Amniotic stem cell (primary cell): ENCODE measurements at regions not wholly inside any gene's neighbourhood (a gene's known extent, or its start where the extent isn't known, plus 50 kb on each side); places are given as distances from the start of the nearest gene placed in this dataset.

Source experiments
- DNase-seq: peaks from one replicate; lab custom pipeline; 2025; lab: John Stamatoyannopoulos, UW

DNA sequence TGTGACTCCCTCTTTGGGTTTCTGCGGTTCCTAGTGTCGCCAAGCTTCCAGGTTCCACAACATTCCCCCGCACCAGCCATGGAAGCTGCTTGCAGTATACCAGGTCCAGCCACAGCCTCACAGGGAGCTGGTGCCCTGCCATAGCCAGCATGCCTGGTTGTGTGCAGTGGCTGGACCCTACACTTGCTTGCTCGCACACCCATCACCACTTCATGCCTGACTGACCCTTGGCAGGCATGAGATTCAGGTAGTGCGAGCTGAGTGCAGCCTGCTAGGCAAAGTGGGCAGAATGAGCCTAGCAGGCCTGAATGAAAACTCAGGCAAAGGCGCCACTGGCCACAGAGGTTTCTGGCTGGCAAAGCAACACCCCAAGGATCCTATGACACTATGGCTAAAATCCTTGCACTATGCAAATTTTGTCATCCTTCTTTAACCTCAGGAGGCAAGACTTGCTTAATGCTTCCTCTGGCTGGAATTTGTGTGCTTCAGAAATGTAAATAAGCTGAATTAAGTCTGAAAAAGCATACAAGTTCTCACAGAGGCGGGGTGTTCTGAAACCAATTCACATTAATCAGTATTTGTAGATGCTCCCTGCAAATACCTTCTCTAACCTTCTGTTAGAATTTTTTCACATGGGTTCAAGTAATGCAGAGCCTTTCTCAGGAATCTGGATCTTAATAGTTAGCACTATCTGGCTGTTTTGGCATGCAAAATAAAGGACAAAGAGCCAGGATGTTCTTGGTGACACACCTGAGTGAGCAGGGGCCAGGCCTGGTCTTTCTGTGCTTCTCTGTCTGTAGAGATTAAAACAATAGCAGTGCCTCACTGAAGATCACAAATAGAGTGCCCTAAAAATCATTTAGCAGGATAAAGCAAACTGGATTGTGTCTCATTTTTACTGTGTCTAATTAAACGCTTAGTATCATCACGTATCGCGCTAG lies 256.9 kb downstream of the GPATCH2 start:
- no peak for DNase-seq

DNA sequence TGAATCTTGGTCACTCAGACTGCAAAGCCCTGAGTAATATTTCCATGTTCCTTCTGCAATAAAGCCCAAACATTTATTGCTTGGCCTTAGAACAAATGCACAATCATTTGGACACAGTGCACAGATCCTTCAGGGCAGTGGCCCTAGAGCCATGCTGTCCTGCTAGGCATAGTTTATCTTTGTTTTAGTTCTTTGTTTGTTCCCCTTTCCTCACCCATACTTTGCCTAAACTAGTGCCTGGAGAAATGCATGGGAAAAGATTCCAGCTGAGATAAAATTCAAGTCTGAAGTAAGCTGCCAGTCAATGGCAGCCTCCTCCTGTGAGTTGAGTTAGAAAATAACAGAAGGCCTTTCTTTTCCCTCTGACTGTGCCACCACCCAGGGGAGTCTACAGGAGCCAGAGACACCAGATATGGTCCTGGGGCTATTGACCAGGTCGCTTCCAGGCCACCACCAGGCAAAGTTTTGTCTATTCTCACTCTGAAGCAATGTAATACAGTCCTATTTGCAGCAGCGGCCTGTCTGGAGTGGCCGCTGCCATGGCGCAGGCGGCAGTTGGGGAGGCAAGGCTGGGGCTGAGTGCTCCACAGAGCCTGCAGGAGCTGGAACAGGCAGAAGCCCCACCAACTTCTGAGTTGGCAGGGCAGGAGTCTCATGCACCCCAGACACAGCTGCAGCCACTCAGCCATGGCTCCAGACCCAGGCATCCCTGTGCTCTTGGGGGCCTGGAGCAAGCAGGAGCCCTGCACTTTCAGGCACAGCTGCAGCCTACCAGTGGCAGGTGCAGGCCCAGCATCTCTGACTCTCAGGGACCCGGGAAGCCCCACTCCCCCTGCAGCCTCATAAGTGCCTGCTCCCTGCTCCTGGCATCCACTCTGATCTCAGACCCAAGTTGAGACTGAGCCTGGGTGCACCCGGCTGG lies 258.6 kb downstream of the GPATCH2 start:
- no peak for DNase-seq

DNA sequence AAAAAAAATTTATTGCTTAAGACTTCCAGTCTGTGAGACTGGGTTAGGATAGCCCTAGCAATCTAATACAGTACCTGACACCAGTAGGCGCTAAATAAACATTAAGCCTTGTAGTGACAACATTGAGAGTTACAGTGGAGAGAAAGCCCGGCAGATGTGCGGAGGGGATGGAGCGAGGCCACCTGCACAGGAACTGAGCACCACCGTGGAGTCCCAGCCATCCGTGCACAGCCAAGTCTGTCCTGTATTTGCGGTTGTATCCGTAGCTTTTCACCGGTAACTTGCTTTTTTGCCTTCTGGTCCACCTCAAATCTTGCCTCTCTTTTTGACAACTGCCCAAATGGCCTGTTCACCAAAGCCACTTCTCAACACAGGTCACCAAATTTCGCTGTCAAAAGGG lies 260.1 kb downstream of the GPATCH2 start:
- no peak for DNase-seq

DNA sequence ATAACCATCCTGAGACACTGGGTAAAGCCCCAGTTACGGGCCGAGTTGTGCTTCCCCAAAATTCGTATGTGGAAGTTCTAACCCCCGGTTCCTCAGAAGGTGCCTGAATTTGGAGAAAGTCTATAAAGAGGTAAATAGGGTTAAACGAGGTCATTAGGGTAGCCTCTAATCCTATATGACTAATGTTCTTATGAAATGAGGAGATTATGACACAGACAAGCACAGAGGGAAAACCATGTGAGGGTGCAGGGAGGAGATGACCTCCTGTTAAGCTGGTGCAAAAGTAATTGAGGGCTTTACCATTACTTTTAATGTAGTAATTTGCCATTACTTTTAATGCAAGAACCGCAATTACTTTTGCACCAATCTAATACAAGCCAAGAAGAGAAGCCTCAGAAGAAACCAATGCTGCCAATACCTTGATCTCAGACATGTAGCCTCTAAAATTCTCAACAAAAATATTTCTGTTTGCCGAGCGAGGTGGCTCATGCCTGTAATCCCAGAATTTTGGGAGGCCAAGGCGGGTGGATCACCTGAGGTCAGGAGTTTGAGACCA lies 260.8 kb downstream of the GPATCH2 start:
- DNase-seq: no peak

DNA sequence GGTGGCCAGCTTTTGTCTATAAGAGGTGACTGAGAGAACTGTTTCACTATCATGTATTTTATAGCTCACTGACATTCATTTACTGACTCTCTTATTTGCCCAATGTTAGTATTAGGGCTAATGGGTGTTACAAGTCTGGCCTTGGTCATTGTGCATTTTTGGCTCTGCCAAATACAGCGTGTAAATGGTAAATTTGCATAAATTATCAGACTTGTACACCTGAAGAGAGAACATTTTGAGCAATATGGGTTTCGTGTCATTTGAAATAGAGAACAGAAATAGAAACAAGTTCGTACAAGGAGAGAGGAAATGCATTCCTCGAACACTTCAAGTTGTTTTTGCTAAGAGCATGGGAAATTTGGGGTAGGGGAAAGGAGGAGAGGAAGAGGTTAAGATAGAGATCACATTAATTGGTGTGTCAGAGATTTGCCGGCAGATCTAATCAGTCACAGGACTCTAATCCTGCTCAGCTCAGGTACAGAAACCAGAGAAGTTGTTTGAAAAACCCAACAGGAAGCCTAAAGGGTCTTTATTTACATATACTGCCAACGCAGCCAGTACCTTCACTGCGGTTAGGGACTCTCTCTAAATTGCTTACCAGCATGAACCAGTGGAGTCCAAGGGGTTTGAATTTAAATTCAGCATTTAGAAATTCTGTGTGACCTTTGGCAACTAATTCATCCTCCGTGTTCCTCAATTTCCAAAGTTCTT lies 261.5 kb downstream of the GPATCH2 start:
- no peak for DNase-seq

DNA sequence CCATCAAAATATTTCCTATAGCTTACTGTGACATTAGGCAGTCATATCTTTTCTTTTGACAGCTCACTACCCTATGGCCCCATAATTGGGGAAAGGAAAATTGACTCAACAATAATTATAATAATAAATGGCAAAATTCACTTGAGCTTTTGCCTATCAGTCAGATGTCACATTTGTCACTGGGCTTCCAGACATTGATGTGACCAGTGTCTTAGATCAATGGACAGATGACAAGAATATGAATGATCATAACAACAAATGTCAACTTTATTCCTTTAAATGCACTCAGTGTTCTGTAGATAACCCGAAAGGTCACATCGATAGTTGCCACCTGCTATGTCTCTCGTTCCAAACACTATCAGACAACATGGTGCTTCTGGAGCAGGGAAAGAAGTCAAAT lies 266.7 kb downstream of the GPATCH2 start:
- no peak for DNase-seq

DNA sequence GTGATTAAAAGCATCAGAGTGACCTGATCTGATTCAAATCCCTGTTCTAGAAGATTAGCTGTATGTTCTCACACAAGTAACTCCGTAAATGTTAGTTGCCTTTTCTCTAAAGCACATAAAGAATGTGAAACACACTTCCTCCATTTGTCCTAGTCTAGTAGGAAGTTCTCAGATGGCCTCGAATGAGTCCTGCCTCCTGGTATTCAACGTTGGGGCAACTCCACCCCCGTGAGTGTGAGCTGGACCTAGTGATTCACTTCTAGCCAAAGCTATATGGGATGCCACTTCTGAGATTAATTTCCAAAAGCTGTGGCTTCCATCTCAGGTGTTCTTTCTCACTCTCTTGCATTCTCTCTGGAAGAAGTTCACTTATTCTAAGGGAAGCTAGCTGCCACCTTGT lies 267.6 kb downstream of the GPATCH2 start:
- DNase-seq: no peak

DNA sequence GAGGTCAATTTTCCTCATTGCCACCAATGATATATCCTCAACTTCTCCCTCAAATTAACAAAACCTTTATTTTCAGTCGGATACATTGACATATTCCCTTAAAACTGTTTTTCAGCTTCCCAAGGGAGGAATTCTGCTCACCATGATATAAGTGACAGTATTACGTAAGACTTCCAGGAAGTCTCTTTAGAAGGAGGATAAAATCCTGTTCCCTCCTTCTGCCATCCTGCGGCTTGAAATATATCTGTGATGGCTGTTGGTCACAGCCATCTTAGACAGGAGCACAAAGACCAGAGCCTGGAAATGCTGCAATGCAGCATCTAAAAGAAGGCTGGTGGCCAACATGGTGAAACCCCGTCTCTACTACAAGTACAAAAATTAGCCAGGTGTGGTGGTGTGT lies 270.4 kb downstream of the GPATCH2 start:
- DNase-seq: no peak

DNA sequence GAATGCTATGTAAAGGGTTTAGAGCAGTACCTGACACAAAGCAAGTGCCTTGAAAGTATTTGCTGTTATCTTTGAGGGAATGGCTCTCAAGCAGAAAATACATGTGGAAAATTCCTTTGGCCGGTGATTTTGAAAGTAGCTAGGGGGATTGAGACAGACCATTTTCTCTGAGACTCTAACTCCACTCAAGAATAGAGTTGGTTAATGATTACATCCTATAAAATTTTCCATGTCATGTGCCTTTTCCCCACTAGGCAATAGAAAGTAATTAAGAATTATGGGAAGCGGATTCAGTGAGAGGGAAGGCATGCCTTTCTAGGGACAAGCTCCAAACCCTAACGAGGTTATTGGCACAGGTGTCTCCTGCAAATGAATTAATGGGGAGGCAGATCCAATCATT lies 276.0 kb downstream of the GPATCH2 start:
- no peak for DNase-seq

DNA sequence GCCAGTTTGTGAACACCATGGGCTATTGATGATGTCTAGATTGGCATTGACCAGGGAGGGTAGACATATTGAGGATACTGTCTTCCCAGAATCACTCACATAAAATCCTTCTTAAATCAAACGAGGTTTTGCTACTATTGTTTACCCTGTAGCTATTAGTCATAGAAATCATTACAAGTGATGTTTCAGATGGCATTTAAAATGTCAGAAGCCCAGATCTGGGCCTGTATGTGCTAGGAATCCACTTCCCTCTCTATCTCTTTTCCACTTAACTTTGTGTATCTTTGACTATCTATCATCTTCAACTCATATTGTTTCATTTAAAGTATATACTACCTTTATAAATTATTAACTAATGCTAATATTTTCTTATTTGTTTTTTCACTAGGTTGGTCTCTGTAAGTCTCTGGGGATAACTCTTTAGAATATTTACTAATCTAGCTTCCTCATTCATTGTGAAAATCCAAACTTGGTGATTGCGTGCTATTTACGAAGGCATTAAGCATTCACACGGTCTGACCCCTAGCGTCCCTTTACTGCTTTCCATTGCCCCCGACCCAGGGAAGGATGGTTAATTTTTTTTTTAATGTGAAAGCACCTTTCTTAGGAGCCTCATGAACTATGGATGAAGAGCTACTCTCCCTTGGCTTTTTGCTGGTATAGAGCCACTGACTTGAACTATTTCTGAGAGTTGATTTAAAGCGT lies 281.8 kb downstream of the GPATCH2 start:
- DNase-seq: no peak

DNA sequence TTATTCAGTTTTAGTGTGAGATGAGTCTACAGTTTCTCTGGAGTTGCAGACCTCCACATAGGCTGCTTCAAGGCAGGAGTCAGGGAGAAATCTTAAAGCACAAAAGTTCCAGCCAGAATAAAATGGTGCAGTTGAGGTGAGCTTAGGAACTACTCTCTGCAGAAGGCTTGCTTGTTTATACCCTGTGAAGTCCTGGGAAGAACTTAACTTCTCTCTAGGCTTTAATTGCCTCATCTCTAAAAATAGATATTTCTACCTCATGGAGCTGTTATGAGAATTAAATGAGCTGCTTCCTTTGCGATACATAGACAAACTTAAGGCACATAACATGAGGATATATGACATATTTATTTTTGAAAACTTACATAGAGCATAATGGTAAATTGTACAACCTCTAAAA lies 286.2 kb downstream of the GPATCH2 start:
- no peak for DNase-seq

DNA sequence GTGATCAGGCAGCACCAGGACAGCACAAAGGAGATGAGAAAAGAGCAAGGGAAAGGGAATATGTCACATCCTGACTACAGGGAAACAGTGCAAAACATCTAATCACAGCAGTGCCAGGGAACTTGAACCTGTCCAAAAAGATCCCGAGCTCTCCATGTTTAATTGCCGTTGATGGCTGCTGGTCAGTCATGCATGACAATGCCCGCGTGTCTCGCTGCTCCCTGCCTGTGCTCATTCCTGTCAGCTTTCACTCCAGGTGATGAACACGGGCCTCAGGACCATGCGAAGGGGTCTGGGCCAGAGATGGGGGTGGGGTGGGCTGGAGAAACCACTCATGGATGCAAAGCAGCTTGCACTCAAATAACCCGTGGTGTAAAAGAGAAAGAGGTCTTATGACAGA lies 287.0 kb downstream of the GPATCH2 start:
- DNase-seq: no peak

DNA sequence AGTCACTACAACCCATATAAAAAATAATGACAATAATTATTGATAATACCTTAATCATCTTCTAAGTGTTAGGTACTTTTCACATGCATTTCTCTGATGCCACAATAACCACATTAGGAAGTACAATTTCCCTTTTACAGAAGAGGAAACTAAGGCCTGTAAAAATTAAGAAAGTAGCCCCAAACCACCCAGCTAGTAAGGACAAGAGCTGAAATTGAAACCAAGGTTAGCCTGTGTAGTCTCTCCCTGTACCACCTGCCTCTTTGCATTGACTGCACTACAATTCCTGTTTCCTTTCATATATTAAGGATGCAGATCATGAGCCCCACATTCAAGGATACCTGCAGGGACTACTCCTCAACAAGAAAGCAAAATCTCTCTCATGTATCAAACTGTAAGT lies 288.8 kb downstream of the GPATCH2 start:
- DNase-seq: no peak

DNA sequence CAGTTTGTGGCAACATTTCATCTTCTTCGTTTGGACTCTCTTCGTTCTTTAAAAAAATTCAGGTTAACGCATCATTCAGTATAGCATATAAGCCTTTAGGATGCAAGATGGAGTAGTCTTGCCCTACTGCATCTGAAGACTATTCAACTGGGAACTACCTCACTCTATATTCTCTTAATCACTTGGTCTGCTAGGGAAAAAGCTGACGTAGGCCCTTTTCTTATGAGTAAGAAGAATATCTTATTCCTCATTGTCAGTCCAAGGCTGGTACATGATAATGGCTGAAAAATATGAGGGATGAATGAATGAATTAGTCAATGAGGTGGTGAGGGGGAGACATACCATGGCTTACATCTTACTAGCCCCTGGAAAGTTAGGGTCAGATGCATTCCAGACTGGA lies 294.2 kb downstream of the GPATCH2 start:
- no peak for DNase-seq

DNA sequence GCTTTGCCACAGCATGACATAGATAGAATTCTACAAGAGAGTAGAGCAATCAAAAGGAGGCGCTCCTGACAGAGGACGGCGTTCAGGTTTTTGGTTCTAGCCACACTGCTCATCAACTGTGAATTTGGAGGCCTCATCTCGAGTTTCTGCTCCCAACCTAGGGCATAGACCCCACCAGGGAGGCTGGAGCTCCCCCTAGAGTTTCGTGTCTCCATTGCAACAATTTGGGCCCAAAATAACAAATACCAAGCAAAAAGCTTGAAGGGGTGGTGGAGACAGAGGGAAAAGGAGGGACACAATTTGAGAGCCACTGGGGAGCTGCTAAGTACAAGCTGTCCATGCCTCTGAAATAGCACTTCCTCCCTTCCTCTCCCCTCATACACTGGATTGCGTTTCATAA lies 297.0 kb downstream of the GPATCH2 start:
- no peak for DNase-seq

DNA sequence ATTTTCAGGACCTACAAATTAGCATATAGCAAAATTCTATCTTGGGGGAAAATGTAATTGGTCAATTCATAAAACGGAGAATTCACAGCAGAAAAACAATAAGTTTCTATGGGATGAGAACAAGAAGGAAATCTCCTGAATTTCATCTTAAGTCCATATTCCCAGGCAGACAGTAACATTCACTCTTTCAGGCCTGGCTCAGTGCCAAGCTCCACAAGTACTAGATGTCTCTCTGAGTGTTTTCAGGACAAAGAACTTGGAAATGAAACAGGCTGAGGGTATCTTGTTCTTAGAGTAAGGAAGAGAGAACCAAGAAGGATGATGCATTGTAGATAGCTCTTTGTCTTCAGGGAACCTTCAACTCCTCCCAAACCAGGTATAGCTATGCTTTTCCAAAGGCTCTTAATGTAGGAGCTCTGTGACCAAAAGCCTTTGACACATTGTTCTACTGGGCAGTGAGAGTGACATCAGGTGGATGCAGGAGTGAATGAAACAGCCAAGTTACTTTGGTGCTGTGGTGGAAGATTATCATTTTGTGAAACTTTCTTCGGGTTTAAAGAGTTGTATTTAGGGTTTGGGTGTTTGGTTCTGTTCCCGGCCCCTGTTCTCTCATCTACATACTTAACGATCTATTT lies 298.3 kb downstream of the GPATCH2 start:
- no peak for DNase-seq

DNA sequence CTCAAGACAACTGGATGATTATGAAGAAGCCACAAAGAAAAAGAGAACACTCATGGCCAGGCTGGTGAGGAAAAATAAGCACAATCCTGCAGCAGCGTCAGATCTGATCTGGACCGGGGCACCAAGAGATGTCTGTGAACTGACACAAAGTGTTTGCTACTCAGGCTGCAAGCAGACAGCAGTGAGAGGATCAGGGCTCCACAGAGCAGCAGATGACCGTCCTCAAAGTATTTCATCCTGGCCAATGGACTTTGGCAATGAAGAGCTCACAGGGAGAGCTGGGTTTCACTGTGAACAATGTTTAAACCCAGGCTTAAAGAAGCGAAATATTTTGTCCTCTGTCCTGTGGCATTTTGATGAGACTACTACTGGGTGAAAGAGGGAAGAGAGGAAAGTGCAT lies 299.2 kb downstream of the GPATCH2 start:
- DNase-seq: no peak

DNA sequence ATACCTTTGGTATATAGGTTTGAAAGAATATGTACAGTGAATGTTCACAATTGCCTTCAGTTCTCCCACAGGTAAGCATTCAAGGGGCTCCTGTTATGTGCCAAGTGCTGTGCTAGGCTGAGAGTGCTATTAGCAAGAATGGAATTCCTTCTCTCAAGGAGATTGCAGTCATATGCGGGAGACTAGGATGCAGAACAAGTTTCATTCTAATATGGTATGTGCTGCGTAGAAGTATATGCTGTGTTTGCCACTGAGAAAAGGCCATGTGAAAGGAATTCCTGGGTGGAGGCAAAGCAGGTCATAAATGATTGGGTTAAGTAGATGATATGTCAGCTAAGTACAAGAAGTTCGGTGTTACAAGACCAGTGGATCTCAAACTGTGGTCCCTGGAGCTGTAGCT lies 303.0 kb downstream of the GPATCH2 start:
- DNase-seq: no peak

DNA sequence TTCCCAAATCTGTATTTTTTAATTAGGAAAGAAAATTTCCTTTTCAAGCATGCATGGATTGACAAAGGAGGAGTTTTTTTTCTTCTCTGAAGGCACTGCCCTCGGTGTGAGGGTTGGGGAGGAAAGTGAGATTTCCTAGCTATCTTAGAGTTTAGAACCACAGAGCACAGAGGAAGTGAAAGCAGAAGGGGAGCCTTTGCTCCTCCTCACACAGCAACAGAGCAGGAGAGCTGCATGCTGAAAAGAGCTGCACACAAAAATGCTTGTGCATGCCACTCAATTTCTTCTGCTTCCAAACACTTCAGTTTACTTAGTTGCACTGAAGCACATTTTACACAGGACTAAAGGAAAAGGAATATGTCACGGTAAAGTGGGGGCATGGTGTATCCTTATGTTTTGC lies 308.1 kb downstream of the GPATCH2 start:
- DNase-seq: no peak

DNA sequence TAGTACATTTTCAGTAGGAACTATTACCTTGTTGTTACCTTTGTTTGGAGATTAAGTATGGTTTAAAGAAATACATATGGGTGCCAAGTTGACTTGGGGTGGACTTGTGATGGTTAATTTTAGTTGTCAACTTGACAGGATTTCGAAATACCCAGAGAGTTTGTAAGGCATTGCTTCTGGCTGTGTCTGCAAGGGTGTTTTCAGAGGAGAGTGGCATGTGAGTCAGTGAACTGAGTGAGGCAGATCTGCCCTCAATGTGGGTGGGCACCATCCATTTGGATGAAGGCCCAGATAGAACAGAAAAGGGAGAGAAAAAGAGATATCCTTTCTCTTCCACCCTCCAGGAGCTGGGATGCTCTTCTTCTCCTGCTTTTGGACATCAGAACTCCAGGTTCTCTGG lies 315.5 kb downstream of the GPATCH2 start:
- DNase-seq: no peak

DNA sequence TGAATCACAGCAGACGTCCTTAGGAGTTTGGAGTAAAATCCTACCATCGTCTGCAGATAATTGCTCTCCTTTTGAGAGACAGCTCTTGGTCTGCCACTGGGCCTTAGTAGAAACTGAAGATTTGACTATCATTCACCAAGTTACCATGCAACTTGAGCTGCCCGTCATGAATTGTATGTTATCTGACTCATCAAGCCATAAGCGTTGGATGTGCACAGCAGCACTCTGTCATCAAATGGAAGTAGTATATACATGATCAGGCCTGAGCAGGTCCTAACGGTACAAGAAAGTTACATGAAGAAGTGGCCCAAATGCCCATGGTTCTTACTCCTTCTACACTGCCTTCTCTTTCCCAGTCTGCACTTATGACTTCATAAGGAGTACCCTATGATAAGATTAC lies 317.8 kb downstream of the GPATCH2 start:
- DNase-seq: no peak
